ENCODE measurements at regions not wholly inside any gene's neighbourhood (a gene's known extent, or its start where the extent isn't known, plus 50 kb on each side); places are given as distances from the start of the nearest gene placed in this dataset.
"Not testable (repeated sequence)": the region's sequence is repeated elsewhere in the genome, so short reads cannot be mapped to it uniquely, and the experiment has no call there.

GRCh38 chr5:18399461-18400327 lies 765.4 kb downstream of the TAF11L14 start:
- not testable (repeated sequence) for TF ChIP-seq CTCF, POLR2A (IDR thresholded peaks at IDR 0.05)

Measured in uterus (tissue), 2 donors.